Mucosa of rectum (tissue), 2 donors: ENCODE measurements at regions not wholly inside any gene's neighbourhood (a gene's known extent, or its start where the extent isn't known, plus 50 kb on each side); places are given as distances from the start of the nearest gene placed in this dataset.

ENCODE experiments used
- H3K27ac ChIP-seq, 2 donors: one replicate each; pipeline ENCODE4 v1.7.0; 2013; ENCODE audit warnings: inconsistent platforms in 2 of 2, low read depth in 2 of 2, low read length in 2 of 2
- H3K27me3 ChIP-seq, 2 donors: one replicate each; pipeline ENCODE4 v1.7.0; 2013; ENCODE audit warnings: low read length in 2 of 2; ENCODE audit not compliant: control insufficient read depth in 2 of 2, insufficient read depth in 2 of 2
- H3K36me3 ChIP-seq, 2 donors: one replicate each; pipeline ENCODE4 v1.7.0; 2013; ENCODE audit warnings: low read length in 2 of 2; ENCODE audit not compliant: control insufficient read depth in 2 of 2, insufficient read depth in 2 of 2
- H3K4me1 ChIP-seq, 2 donors: one replicate each; pipeline ENCODE4 v1.7.0; 2013; ENCODE audit warnings: low read length in 2 of 2, mild to moderate bottlenecking in 1 of 2; ENCODE audit not compliant: control insufficient read depth in 2 of 2, insufficient read depth in 2 of 2
- H3K4me3 ChIP-seq, 2 donors: one replicate each; pipeline ENCODE4 v1.7.0; 2013; ENCODE audit warnings: low read length in 2 of 2
- H3K9ac ChIP-seq, 2 donors: one replicate each; pipeline ENCODE4 v1.7.0; 2013; ENCODE audit warnings: low read length in 2 of 2, low read depth in 1 of 2, mild to moderate bottlenecking in 1 of 2
- H3K9me3 ChIP-seq, 2 donors: one replicate each; pipeline ENCODE4 v1.7.0; 2013; ENCODE audit warnings: low read length in 2 of 2; ENCODE audit not compliant: control insufficient read depth in 2 of 2
- donor health status: healthy.
- donor health status: Normal muscosa, but diverticular disease.

GRCh38 chr3:126267169-126267975 lies 87.0 kb upstream of the ALDH1L1 start:
- Histone ChIP-seq H3K4me3 (peak overlapping the region in 1 of 2 donors; percentile 31), H3K4me1 (peaks cover 2 to 6% of the 10 kb centered on the region in 2 donors)

GRCh38 chr3:126266850-126267168 lies 86.4 kb upstream of the ALDH1L1 start:
- H3K4me3 ChIP-seq = no peak overlapping the region
- peak overlapping the region in 1 of 2 donors; percentile 22 for H3K27ac ChIP-seq
- H3K27me3 ChIP-seq = peaks cover 9 to 12% of the 10 kb centered on the region in 2 donors
- H3K36me3 ChIP-seq = no peaks in the 10 kb centered on the region
- peaks cover 2 to 6% of the 10 kb centered on the region in 2 donors for H3K4me1 ChIP-seq
- H3K9me3 ChIP-seq = no peaks in the 10 kb centered on the region
- H3K9ac ChIP-seq = no peak overlapping the region

More at GRCh38 chr3:126267169-126267975, 87.0 kb upstream of the ALDH1L1 start:
- peaks cover 9 to 12% of the 10 kb centered on the region in 2 donors for H3K27me3 ChIP-seq
- H3K9ac ChIP-seq = peak overlapping the region in 1 of 2 donors; percentile 35
- peak overlapping the region; percentile 9 to 22 for H3K27ac ChIP-seq
- H3K9me3 ChIP-seq = no peaks in the 10 kb centered on the region
- H3K36me3 ChIP-seq = no peaks in the 10 kb centered on the region

GRCh38 chr3:126266291-126266840 lies 86.0 kb upstream of the ALDH1L1 start:
- Histone ChIP-seq H3K4me3 (no peak overlapping the region), H3K4me1 (peaks cover 2 to 6% of the 10 kb centered on the region in 2 donors), H3K36me3 (no peaks in the 10 kb centered on the region), H3K27me3 (peaks cover 9 to 12% of the 10 kb centered on the region in 2 donors), H3K9me3 (no peaks in the 10 kb centered on the region), H3K9ac (no peak overlapping the region), H3K27ac (no peak overlapping the region)

- peaks cover 2 to 6% of the 10 kb centered on the region in 2 donors for H3K4me1 ChIP-seq
- H3K27me3 ChIP-seq = peaks cover 9 to 12% of the 10 kb centered on the region in 2 donors
- no peak overlapping the region for H3K27ac ChIP-seq
- H3K36me3 ChIP-seq = no peaks in the 10 kb centered on the region
- no peaks in the 10 kb centered on the region for H3K9me3 ChIP-seq
- no peak overlapping the region for H3K9ac ChIP-seq
- no peak overlapping the region for H3K4me3 ChIP-seq
Measured at GRCh38 chr3:126264952-126265351, 84.6 kb upstream of the ALDH1L1 start.

- Histone ChIP-seq H3K4me1 (peaks cover 2 to 6% of the 10 kb centered on the region in 2 donors), H3K9me3 (no peaks in the 10 kb centered on the region), H3K27ac (no peak overlapping the region), H3K9ac (no peak overlapping the region), H3K27me3 (peaks cover 9 to 12% of the 10 kb centered on the region in 2 donors), H3K4me3 (no peak overlapping the region), H3K36me3 (no peaks in the 10 kb centered on the region)
Measured at GRCh38 chr3:126264381-126264780, 84.0 kb upstream of the ALDH1L1 start.

GRCh38 chr3:126263971-126264370 lies 83.6 kb upstream of the ALDH1L1 start:
- H3K27ac ChIP-seq = no peak overlapping the region
- no peaks in the 10 kb centered on the region for H3K9me3 ChIP-seq
- peaks cover 2 to 6% of the 10 kb centered on the region in 2 donors for H3K4me1 ChIP-seq
- H3K36me3 ChIP-seq = no peaks in the 10 kb centered on the region
- H3K27me3 ChIP-seq = peaks cover 9 to 11% of the 10 kb centered on the region in 2 donors
- H3K9ac ChIP-seq = no peak overlapping the region
- no peak overlapping the region for H3K4me3 ChIP-seq

- H3K9ac ChIP-seq = no peak overlapping the region
- peaks cover 2 to 6% of the 10 kb centered on the region in 2 donors for H3K4me1 ChIP-seq
- H3K36me3 ChIP-seq = no peaks in the 10 kb centered on the region
- no peak overlapping the region for H3K27ac ChIP-seq
- H3K9me3 ChIP-seq = no peaks in the 10 kb centered on the region
- no peak overlapping the region for H3K4me3 ChIP-seq
- peaks cover 8 to 9% of the 10 kb centered on the region in 2 donors for H3K27me3 ChIP-seq
Measured at GRCh38 chr3:126263539-126263938, 83.2 kb upstream of the ALDH1L1 start.

- H3K27me3 ChIP-seq = peaks cover 4 to 5% of the 10 kb centered on the region in 2 donors
- no peaks in the 10 kb centered on the region for H3K36me3 ChIP-seq
- H3K9ac ChIP-seq = no peak overlapping the region
- H3K4me3 ChIP-seq = no peak overlapping the region
- no peaks in the 10 kb centered on the region for H3K9me3 ChIP-seq
- no peak overlapping the region for H3K27ac ChIP-seq
- peaks cover 2 to 3% of the 10 kb centered on the region in 2 donors for H3K4me1 ChIP-seq
Measured at GRCh38 chr3:126262227-126262626, 81.8 kb upstream of the ALDH1L1 start.

GRCh38 chr3:126261037-126261436 lies 80.7 kb upstream of the ALDH1L1 start:
- no peaks in the 10 kb centered on the region for H3K4me1 ChIP-seq
- H3K9ac ChIP-seq = no peak overlapping the region
- no peak overlapping the region for H3K27ac ChIP-seq
- no peak overlapping the region for H3K4me3 ChIP-seq
- no peaks in the 10 kb centered on the region for H3K9me3 ChIP-seq
- no peaks in the 10 kb centered on the region for H3K36me3 ChIP-seq
- no peaks in the 10 kb centered on the region for H3K27me3 ChIP-seq
